GM23338 (cell line): ENCODE measurements at regions not wholly inside any gene's neighbourhood (a gene's known extent, or its start where the extent isn't known, plus 50 kb on each side); places are given as distances from the start of the nearest gene placed in this dataset.

Experiments used
- ATAC-seq: fragments of 200-7000 bp; cut with Tn5 transposase; 3 replicates; pipeline ENCODE4 v1.9.1; 2020
- DNase-seq: peaks from one replicate; pipeline ENCODE4 v3.0.0-alpha.2; 2015; ENCODE audit warnings: low spot score
- H2AFZ ChIP-seq: fragments of 200-600 bp; sonication (generic); 2 replicates; pipeline ENCODE4 v1.8.0; 2016; ENCODE audit warnings: antibody characterized with exemption, mild to moderate bottlenecking, moderate library complexity
- H3F3A ChIP-seq: fragments of 200-600 bp; sonication (generic); replicated peaks from 2 replicates; pipeline ENCODE4 v1.8.0; 2017; ENCODE audit warnings: antibody characterized with exemption, mixed run types, low read depth
- H3K27ac ChIP-seq: fragments of 200-600 bp; sonication (generic); 2 replicates; pipeline ENCODE4 v1.6.1; 2016; ENCODE audit warnings: low read depth
- H3K27me3 ChIP-seq: fragments of 200-600 bp; sonication (generic); 2 replicates; pipeline ENCODE4 v1.8.0; 2016; ENCODE audit warnings: mild to moderate bottlenecking, mixed run types, moderate library complexity; ENCODE audit not compliant: insufficient read depth
- H3K36me3 ChIP-seq: fragments of 200-600 bp; sonication (generic); 2 replicates; pipeline ENCODE4 v1.8.0; 2016; ENCODE audit warnings: mild to moderate bottlenecking; ENCODE audit not compliant: insufficient read depth
- H3K4me1 ChIP-seq: fragments of 200-600 bp; sonication (generic); 2 replicates; pipeline ENCODE4 v1.8.0; 2016; ENCODE audit warnings: mild to moderate bottlenecking, moderate library complexity; ENCODE audit not compliant: insufficient read depth
- H3K4me2 ChIP-seq: fragments of 200-600 bp; sonication (generic); 2 replicates; pipeline ENCODE4 v1.7.1; 2017; ENCODE audit warnings: mixed run types
- H3K4me3 ChIP-seq: fragments of 200-600 bp; sonication (generic); 2 replicates; pipeline ENCODE4 v1.6.1; 2016; ENCODE audit warnings: mixed run types
- H3K79me2 ChIP-seq: fragments of 200-600 bp; sonication (generic); replicated peaks from 2 replicates; pipeline ENCODE4 v1.8.0; 2017; ENCODE audit warnings: mild to moderate bottlenecking; ENCODE audit not compliant: insufficient read depth
- H3K9me2 ChIP-seq: fragments of 200-600 bp; sonication (generic); 2 replicates; pipeline ENCODE4 v1.8.0; 2017; ENCODE audit not compliant: insufficient read depth
- H4K20me1 ChIP-seq: fragments of 200-600 bp; sonication (generic); replicated peaks from 2 replicates; pipeline ENCODE4 v1.8.0; 2017; ENCODE audit warnings: mild to moderate bottlenecking; ENCODE audit not compliant: insufficient read depth
- H3K27ac Mint-ChIP-seq: 2 replicates; pipeline ENCODE4 v1.8.0; 2020; ENCODE audit warnings: inconsistent platforms, mild to moderate bottlenecking, moderate library complexity, mixed read lengths
- H3K27me3 Mint-ChIP-seq: 3 replicates; pipeline ENCODE4 v1.8.0; 2022; ENCODE audit warnings: low read depth, mild to moderate bottlenecking, moderate library complexity, mixed read lengths, inconsistent platforms; ENCODE audit not compliant: insufficient read depth, poor library complexity
- H3K36me3 Mint-ChIP-seq: 3 replicates; pipeline ENCODE4 v1.8.0; 2021; ENCODE audit warnings: low read depth, mild to moderate bottlenecking, inconsistent platforms, moderate library complexity, mixed read lengths
- H3K4me1 Mint-ChIP-seq: 3 replicates; pipeline ENCODE4 v1.8.0; 2020; ENCODE audit warnings: mild to moderate bottlenecking, inconsistent platforms, mixed read lengths
- H3K4me3 Mint-ChIP-seq: 3 replicates; pipeline ENCODE4 v1.8.0; 2021; ENCODE audit warnings: moderate library complexity, mild to moderate bottlenecking, inconsistent platforms, mixed read lengths
- H3K9me3 Mint-ChIP-seq: 3 replicates; pipeline ENCODE4 v1.8.0; 2020; ENCODE audit warnings: moderate library complexity, mild to moderate bottlenecking, inconsistent platforms, mixed read lengths
- CREB1 ChIP-seq: fragments of 250-450 bp; sonication (Bioruptor Pico); IDR thresholded peaks from 2 replicates; pipeline ENCODE4 v1.5.0; 2020; ENCODE audit warnings: low read depth, mild to moderate bottlenecking, moderate library complexity
- ETS1 ChIP-seq: IDR thresholded peaks from 2 replicates; pipeline ENCODE4 v1.6.1; 2016; ENCODE audit warnings: antibody characterized with exemption
- EZH2 ChIP-seq: fragments of 200-600 bp; sonication (generic); IDR thresholded peaks from one replicate; pipeline ENCODE4 v1.8.0; 2017; ENCODE audit warnings: antibody characterized with exemption, mild to moderate bottlenecking, low read depth; ENCODE audit not compliant: unreplicated experiment
- EZH2phosphoT487 ChIP-seq: fragments of 200-600 bp; sonication (generic); IDR thresholded peaks from one replicate; pipeline ENCODE4 v1.8.1; 2018; ENCODE audit warnings: antibody characterized with exemption; ENCODE audit not compliant: unreplicated experiment
- JUNB ChIP-seq: IDR thresholded peaks from one replicate; pipeline ENCODE4 v1.6.1; 2016; ENCODE audit warnings: antibody characterized with exemption; ENCODE audit not compliant: unreplicated experiment
- NANOG ChIP-seq: IDR thresholded peaks from 2 replicates; pipeline ENCODE4 v1.6.1; 2016; ENCODE audit warnings: antibody characterized with exemption, borderline replicate concordance
- POLR2AphosphoS5 ChIP-seq: IDR thresholded peaks from 2 replicates; pipeline ENCODE4 v1.6.1; 2016; ENCODE audit warnings: antibody characterized with exemption, low read depth
- STAT1 ChIP-seq: IDR thresholded peaks from one replicate; pipeline ENCODE4 v1.6.1; 2016; ENCODE audit warnings: antibody characterized with exemption; ENCODE audit not compliant: unreplicated experiment
- ZNF114 ChIP-seq: fragments of 250-450 bp; sonication (Bioruptor Pico); IDR thresholded peaks from 2 replicates; pipeline ENCODE4 v1.5.0; 2020; ENCODE audit warnings: mild to moderate bottlenecking, moderate library complexity
- ZNF331 ChIP-seq: fragments of 250-450 bp; sonication (Bioruptor Pico); IDR thresholded peaks from 2 replicates; pipeline ENCODE4 v1.5.0; 2020; ENCODE audit warnings: low read depth, mild to moderate bottlenecking, moderate library complexity
- ZNF462 ChIP-seq: fragments of 250-450 bp; sonication (Bioruptor Pico); IDR thresholded peaks from 2 replicates; pipeline ENCODE4 v1.5.0; 2020; ENCODE audit warnings: mild to moderate bottlenecking, moderate library complexity
- TF ChIP-seq, protein P1 (sequence below), 2 experiments: fragments of 200-600 bp in 1 of 2; sonication (generic) in 1 of 2; conservative IDR thresholded peaks; 2 replicates each; pipeline versions ENCODE4 v1.5.1 to v1.6.1; 2016 to 2017; ENCODE audit warnings: antibody characterized with exemption in 2 of 2, low read depth in 2 of 2, mild to moderate bottlenecking in 2 of 2, moderate library complexity in 1 of 2
- TF ChIP-seq, protein P2 (sequence below): IDR thresholded peaks from one replicate; pipeline ENCODE4 v1.6.1; 2018; ENCODE audit warnings: antibody characterized with exemption; ENCODE audit not compliant: unreplicated experiment

DNA sequence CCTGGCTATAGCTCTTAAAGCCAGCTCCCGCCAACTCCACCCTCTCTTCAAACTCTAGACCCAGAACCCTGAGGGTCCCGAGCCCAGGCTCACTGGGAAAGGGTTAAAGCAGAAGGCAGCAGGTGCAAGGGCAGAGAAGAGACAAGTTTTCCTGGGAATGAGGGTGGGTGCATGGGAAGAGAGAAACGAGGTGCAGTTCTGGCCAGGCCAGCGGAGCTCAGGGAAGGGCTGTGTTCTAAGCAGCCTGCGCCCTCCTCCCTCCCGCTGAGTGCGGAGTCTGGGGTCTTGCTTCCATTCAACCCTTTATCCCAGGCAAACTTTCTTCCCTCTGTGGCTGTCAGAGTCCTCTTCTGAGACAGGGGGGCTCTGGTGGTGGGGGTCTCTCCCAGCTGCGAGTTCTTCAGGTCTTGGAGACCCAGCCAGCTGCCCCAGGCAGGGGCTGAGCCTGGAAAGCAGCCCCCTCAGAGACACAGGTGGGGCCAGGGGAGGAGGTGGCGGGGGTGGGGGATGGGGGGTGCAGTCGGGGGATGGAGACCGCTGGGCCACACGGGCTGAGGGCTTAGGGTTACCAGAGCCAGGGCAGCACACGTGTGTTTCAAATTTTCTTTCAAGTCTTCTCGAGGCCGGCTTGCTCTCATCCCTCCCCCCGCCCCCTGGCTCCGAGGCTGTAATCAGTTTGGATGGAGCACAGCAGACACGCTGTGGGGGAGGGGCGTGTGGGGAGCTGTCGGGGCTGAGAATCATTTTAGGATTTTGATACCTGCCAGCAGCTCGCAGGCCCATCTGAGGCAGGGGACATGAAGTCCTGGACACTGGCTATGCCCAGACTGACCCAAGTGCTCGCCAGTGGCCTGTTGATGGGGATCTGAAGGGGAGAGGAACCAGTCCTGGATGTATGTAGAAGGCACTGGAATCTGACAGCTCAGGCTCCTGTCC, 169.6 kb upstream of the SMIM23 start:
- Histone ChIP-seq H3K79me2 (no peaks in the 10 kb centered on the region), H3K27ac (no peak overlapping the region), H4K20me1 (no peaks in the 10 kb centered on the region), H3K4me3 (no peak overlapping the region), H3K36me3 (no peaks in the 10 kb centered on the region), H2AFZ (no peak overlapping the region), H3K27me3 (peaks cover 18% of the 10 kb centered on the region), H3K4me2 (peak overlapping the region; percentile 55; the same call in 1 of the 2 replicates), H3F3A (no peaks in the 10 kb centered on the region), H3K9me2 (no peaks in the 10 kb centered on the region), H3K4me1 (peaks cover 13% of the 10 kb centered on the region; the same call in 1 of the 2 replicates)
- peaks cover 45% of the 10 kb centered on the region for H3K27me3 Mint-ChIP-seq
- H3K4me3 Mint-ChIP-seq: no peak overlapping the region
- ATAC-seq (peak; percentile 43), DNase-seq (peak; percentile 40)
- no peaks in the 10 kb centered on the region for H3K9me3 Mint-ChIP-seq
- H3K4me1 Mint-ChIP-seq: peaks cover 9% of the 10 kb centered on the region
- no peak overlapping the region for H3K27ac Mint-ChIP-seq
- no peaks in the 10 kb centered on the region; the same call in 2 of the 3 replicates for H3K36me3 Mint-ChIP-seq
- TF ChIP-seq EZH2phosphoT487 (no peak), JUNB (no peak), ZNF462 (CRISPR knock-in tag) (no peak), EZH2 (no peak), POLR2AphosphoS5 (no peak), CREB1 (CRISPR knock-in tag) (no peak), STAT1 (no peak), ZNF114 (CRISPR knock-in tag) (no peak), ZNF331 (CRISPR knock-in tag) (no peak), ETS1 (no peak), NANOG (no peak)
- TF ChIP-seq, protein P1, sequence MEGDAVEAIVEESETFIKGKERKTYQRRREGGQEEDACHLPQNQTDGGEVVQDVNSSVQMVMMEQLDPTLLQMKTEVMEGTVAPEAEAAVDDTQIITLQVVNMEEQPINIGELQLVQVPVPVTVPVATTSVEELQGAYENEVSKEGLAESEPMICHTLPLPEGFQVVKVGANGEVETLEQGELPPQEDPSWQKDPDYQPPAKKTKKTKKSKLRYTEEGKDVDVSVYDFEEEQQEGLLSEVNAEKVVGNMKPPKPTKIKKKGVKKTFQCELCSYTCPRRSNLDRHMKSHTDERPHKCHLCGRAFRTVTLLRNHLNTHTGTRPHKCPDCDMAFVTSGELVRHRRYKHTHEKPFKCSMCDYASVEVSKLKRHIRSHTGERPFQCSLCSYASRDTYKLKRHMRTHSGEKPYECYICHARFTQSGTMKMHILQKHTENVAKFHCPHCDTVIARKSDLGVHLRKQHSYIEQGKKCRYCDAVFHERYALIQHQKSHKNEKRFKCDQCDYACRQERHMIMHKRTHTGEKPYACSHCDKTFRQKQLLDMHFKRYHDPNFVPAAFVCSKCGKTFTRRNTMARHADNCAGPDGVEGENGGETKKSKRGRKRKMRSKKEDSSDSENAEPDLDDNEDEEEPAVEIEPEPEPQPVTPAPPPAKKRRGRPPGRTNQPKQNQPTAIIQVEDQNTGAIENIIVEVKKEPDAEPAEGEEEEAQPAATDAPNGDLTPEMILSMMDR (conservative IDR thresholded peaks at IDR 0.05; ENCODE audit: low read depth in 2 of 2): no peak
- TF ChIP-seq, protein P2, sequence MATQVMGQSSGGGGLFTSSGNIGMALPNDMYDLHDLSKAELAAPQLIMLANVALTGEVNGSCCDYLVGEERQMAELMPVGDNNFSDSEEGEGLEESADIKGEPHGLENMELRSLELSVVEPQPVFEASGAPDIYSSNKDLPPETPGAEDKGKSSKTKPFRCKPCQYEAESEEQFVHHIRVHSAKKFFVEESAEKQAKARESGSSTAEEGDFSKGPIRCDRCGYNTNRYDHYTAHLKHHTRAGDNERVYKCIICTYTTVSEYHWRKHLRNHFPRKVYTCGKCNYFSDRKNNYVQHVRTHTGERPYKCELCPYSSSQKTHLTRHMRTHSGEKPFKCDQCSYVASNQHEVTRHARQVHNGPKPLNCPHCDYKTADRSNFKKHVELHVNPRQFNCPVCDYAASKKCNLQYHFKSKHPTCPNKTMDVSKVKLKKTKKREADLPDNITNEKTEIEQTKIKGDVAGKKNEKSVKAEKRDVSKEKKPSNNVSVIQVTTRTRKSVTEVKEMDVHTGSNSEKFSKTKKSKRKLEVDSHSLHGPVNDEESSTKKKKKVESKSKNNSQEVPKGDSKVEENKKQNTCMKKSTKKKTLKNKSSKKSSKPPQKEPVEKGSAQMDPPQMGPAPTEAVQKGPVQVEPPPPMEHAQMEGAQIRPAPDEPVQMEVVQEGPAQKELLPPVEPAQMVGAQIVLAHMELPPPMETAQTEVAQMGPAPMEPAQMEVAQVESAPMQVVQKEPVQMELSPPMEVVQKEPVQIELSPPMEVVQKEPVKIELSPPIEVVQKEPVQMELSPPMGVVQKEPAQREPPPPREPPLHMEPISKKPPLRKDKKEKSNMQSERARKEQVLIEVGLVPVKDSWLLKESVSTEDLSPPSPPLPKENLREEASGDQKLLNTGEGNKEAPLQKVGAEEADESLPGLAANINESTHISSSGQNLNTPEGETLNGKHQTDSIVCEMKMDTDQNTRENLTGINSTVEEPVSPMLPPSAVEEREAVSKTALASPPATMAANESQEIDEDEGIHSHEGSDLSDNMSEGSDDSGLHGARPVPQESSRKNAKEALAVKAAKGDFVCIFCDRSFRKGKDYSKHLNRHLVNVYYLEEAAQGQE: no peak
